ENCODE measurements at regions not wholly inside any gene's neighbourhood (a gene's known extent, or its start where the extent isn't known, plus 50 kb on each side); places are given as distances from the start of the nearest gene placed in this dataset.

- TF ChIP-seq CTCF (IDR thresholded peaks at IDR 0.05; ENCODE audit: low read depth, low read length, poor library complexity, severe bottlenecking) (no peak), EZH2phosphoT487 (IDR thresholded peaks at IDR 0.05; ENCODE audit: borderline replicate concordance, low read length) (no peak)
Observed at GRCh38 chr12:41737423-41737822, 407.3 kb downstream of the GXYLT1 start.

All from DOHH2 (cell line).